ENCODE measurements at regions not wholly inside any gene's neighbourhood (a gene's known extent, or its start where the extent isn't known, plus 50 kb on each side); places are given as distances from the start of the nearest gene placed in this dataset.

DNA sequence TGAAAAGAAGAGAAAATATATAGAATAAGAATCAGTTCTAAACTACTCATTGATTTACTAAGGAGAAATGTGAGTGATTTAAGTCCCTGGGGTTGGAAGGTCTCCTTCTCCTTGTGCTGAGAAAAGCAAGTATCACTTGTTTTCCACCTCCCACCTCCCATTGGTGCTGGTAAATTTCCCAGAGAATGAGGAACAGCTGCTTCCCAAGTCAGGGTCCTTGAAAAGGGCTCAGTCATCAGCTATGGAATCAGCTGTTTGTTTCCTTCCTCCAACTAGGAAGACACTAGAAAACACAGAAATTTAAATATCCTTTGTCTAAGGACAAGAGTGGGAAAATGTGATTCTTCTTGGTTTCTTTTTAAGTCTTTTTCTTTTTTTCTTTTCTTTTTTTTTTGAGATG, 131.3 kb upstream of the C1orf21 start:
- Histone ChIP-seq H4K91ac (ENCODE audit: insufficient read length, low read depth, low read length) (no peak overlapping the region), H3T11ph (ENCODE audit: low read length) (no peak overlapping the region), H2AK5ac (ENCODE audit: insufficient read length, low read length) (no peak overlapping the region), H3K14ac (ENCODE audit: insufficient read depth, low read length) (no peak overlapping the region), H2AFZ (ENCODE audit: low read length) (no peak overlapping the region), H4K5ac (ENCODE audit: insufficient read length, low read depth, low read length) (no peak overlapping the region), H4K8ac (replicated peaks; ENCODE audit: insufficient read length, low read depth, low read length) (no peak overlapping the region), H2BK120ac (ENCODE audit: low read depth, low read length, poor library complexity, severe bottlenecking) (no peak overlapping the region), H3K9me3 (ENCODE audit: control insufficient read depth, low read depth, low read length) (no peaks in the 10 kb centered on the region), H3K23me2 (ENCODE audit: insufficient read length, low read depth, low read length, poor library complexity, severe bottlenecking) (no peaks in the 10 kb centered on the region), H3K79me1 (ENCODE audit: insufficient read depth, low read depth, low read length, poor library complexity, severe bottlenecking) (no peaks in the 10 kb centered on the region), H2BK5ac (ENCODE audit: insufficient read length, low read length) (no peak overlapping the region), H3K79me2 (ENCODE audit: insufficient read depth, low read length) (no peaks in the 10 kb centered on the region), H2BK20ac (ENCODE audit: low read depth, low read length, poor library complexity, severe bottlenecking) (no peak overlapping the region), H2BK15ac (ENCODE audit: low read depth, low read length) (no peak overlapping the region), H3K56ac (ENCODE audit: insufficient read length, low read depth, low read length) (no peak overlapping the region), H2BK12ac (ENCODE audit: insufficient read length, low read depth, low read length) (no peak overlapping the region), H3K4me2 (ENCODE audit: insufficient read depth, insufficient read length, low read length) (no peak overlapping the region), H3K27ac (ENCODE audit: insufficient read length, low read depth, low read length) (no peak overlapping the region), H3K4me1 (ENCODE audit: insufficient read depth, low read length) (no peaks in the 10 kb centered on the region), H3K18ac (ENCODE audit: insufficient read length, low read depth, low read length) (no peak overlapping the region), H4K20me1 (ENCODE audit: control insufficient read depth, insufficient read depth, insufficient read length) (no peaks in the 10 kb centered on the region), H3K27me3 (ENCODE audit: insufficient read depth, low read length) (no peaks in the 10 kb centered on the region), H3K4ac (ENCODE audit: low read depth, low read length) (no peak overlapping the region), H3K23ac (ENCODE audit: insufficient read length, low read depth, low read length) (no peak overlapping the region), H3K9ac (ENCODE audit: extremely low read depth, insufficient read length, low read length) (no peak overlapping the region)
- H3K4me3 Mint-ChIP-seq, result no peak overlapping the region
- H3K27ac Mint-ChIP-seq, result no peak overlapping the region
- no peak for DNase-seq
- peaks cover 1% of the 10 kb centered on the region; the same call in 1 of the 2 replicates for H3K27me3 Mint-ChIP-seq (ENCODE audit: low read depth)
- TF ChIP-seq, protein P1, sequence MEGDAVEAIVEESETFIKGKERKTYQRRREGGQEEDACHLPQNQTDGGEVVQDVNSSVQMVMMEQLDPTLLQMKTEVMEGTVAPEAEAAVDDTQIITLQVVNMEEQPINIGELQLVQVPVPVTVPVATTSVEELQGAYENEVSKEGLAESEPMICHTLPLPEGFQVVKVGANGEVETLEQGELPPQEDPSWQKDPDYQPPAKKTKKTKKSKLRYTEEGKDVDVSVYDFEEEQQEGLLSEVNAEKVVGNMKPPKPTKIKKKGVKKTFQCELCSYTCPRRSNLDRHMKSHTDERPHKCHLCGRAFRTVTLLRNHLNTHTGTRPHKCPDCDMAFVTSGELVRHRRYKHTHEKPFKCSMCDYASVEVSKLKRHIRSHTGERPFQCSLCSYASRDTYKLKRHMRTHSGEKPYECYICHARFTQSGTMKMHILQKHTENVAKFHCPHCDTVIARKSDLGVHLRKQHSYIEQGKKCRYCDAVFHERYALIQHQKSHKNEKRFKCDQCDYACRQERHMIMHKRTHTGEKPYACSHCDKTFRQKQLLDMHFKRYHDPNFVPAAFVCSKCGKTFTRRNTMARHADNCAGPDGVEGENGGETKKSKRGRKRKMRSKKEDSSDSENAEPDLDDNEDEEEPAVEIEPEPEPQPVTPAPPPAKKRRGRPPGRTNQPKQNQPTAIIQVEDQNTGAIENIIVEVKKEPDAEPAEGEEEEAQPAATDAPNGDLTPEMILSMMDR (conservative IDR thresholded peaks at IDR 0.05), result no peak
- H3K9me3 Mint-ChIP-seq, result no peaks in the 10 kb centered on the region
- no peaks in the 10 kb centered on the region for H3K36me3 Mint-ChIP-seq (ENCODE audit: insufficient read depth in 1 of 3, low read depth in 3 of 3)
- peaks cover 0 to 3% of the 10 kb centered on the region in 2 experiments; a peak in 3 of 4 replicates for H3K4me1 Mint-ChIP-seq
